ENCODE measurements at regions not wholly inside any gene's neighbourhood (a gene's known extent, or its start where the extent isn't known, plus 50 kb on each side); places are given as distances from the start of the nearest gene placed in this dataset.
"Not testable (repeated sequence)": the region's sequence is repeated elsewhere in the genome, so short reads cannot be mapped to it uniquely, and the experiment has no call there.

GRCh38 chr12:24356240-24356804, 406.9 kb upstream of the SOX5 start:
- DNase-seq: no peak

GRCh38 chr12:24352363-24352762, 402.9 kb upstream of the SOX5 start:
- DNase-seq: no peak

- no peak for DNase-seq
Measured at GRCh38 chr12:24349051-24349799, 399.8 kb upstream of the SOX5 start.

GRCh38 chr12:24348180-24348579, 398.7 kb upstream of the SOX5 start:
- not testable (repeated sequence) for DNase-seq

GRCh38 chr12:24328261-24328660, 378.8 kb upstream of the SOX5 start:
- no peak for DNase-seq

GRCh38 chr12:24325331-24325730, 375.9 kb upstream of the SOX5 start:
- DNase-seq: no peak

GRCh38 chr12:24307716-24308335, 358.4 kb upstream of the SOX5 start:
- no peak for DNase-seq

- DNase-seq: no peak
Measured at GRCh38 chr12:24307153-24307552, 357.7 kb upstream of the SOX5 start.

- no peak for DNase-seq
Measured at GRCh38 chr12:24306001-24306400, 356.5 kb upstream of the SOX5 start.

- DNase-seq: no peak
Measured at GRCh38 chr12:24304285-24304684, 354.8 kb upstream of the SOX5 start.

- DNase-seq: no peak
Measured at GRCh38 chr12:24302708-24303107, 353.2 kb upstream of the SOX5 start.

- no peak for DNase-seq
Measured at GRCh38 chr12:24297516-24297915, 348.0 kb upstream of the SOX5 start.

- DNase-seq: no peak
Measured at GRCh38 chr12:24293549-24293948, 344.1 kb upstream of the SOX5 start.

- DNase-seq: no peak
Measured at GRCh38 chr12:24287963-24288362, 338.5 kb upstream of the SOX5 start.

- no peak for DNase-seq
Measured at GRCh38 chr12:24285448-24285847, 336.0 kb upstream of the SOX5 start.

- no peak for DNase-seq
Measured at GRCh38 chr12:24281341-24281740, 331.9 kb upstream of the SOX5 start.

GRCh38 chr12:24280056-24280842, 330.8 kb upstream of the SOX5 start:
- no peak for DNase-seq

GRCh38 chr12:24278832-24279231, 329.4 kb upstream of the SOX5 start:
- DNase-seq: no peak

- no peak for DNase-seq
Measured at GRCh38 chr12:24270965-24271364, 321.5 kb upstream of the SOX5 start.

GRCh38 chr12:24270464-24270863, 321.0 kb upstream of the SOX5 start:
- no peak for DNase-seq

- DNase-seq: no peak
Measured at GRCh38 chr12:24268663-24269186, 319.3 kb upstream of the SOX5 start.

- no peak for DNase-seq
Measured at GRCh38 chr12:24266982-24267381, 317.5 kb upstream of the SOX5 start.

GRCh38 chr12:24256684-24257083, 307.2 kb upstream of the SOX5 start:
- DNase-seq: no peak

All from NCI-H2107 (cell line).